Ovary (tissue), 3 donors: ENCODE measurements at regions not wholly inside any gene's neighbourhood (a gene's known extent, or its start where the extent isn't known, plus 50 kb on each side); places are given as distances from the start of the nearest gene placed in this dataset.

Experiments
- CTCF ChIP-seq, 3 donors: fragments of 450-650 bp in 2 of 3; fragments of 200-600 bp in 1 of 3; IDR thresholded peaks; one replicate each; pipeline versions ENCODE4 v1.5.1 to v1.8.0; 2016 to 2022; ENCODE audit warnings: antibody characterized with exemption in 3 of 3, mild to moderate bottlenecking in 1 of 3
- EP300 ChIP-seq: sonication (generic); formaldehyde crosslinking; IDR thresholded peaks from one replicate; pipeline ENCODE4 v1.6.1; 2017; ENCODE audit warnings: antibody characterized with exemption
- POLR2A ChIP-seq: fragments of 450-650 bp; IDR thresholded peaks from one replicate; pipeline ENCODE4 v1.6.1; 2017; ENCODE audit warnings: antibody characterized with exemption, mild to moderate bottlenecking, moderate library complexity
- donor health status: DM: no; HTN: no; CAD: no.

GRCh38 chr16:85300406-85300968 lies 188.2 kb upstream of the CIBAR2 start:
- TF ChIP-seq CTCF (IDR thresholded peaks at IDR 0.05), result no peak
- no peak for TF ChIP-seq EP300
- no peak for TF ChIP-seq POLR2A
